SKM-1 (cell line): ENCODE measurements at regions not wholly inside any gene's neighbourhood (a gene's known extent, or its start where the extent isn't known, plus 50 kb on each side); places are given as distances from the start of the nearest gene placed in this dataset.
A peak's percentile ranks its signal among the peaks of the same experiment; 100 is the strongest.
"Not testable (repeated sequence)": the region's sequence is repeated elsewhere in the genome, so short reads cannot be mapped to it uniquely, and the experiment has no call there.

ENCODE experiments used
- DNase-seq: peaks from one replicate; lab custom pipeline; 2025; ENCODE audit not compliant: unreplicated experiment; lab: John Stamatoyannopoulos, UW

DNA sequence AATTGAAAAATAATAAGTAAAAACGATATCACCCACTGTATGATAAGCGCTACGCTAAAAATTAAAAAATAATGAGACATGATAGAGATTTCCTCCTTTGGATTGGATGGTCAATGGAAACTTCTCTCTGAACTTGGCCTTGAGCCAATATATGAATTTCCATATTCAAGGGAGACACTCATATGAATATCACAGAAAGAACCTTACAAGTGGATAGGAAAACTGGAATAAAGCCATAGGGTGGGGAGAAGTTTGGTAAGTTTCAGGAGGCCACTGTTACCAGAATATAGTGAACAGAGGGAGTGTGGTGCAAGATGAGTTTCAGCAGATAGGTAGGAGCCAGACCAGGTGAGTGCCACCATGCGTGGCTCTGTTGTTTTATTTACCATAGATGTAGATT lies 147.2 kb downstream of the SEM1 start:
- DNase-seq, result no peak

DNA sequence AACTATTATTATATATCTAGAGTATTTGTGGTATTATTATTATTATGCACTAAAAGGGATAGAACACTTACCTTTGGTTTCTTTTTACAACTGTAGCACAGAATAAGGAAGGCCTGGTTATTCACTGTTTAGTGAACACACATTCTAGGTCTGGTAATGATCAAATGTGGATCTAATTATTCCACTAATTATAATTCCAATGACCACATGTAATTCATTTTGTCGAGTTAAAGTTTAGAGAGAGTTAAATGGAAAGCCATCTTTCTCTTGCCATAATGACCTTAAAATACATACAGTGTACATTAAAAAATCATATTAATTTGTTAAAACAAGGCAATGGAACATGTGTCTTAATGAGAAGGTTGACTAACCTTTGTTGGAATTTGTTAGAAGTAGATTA lies 147.8 kb downstream of the SEM1 start:
- no peak for DNase-seq

DNA sequence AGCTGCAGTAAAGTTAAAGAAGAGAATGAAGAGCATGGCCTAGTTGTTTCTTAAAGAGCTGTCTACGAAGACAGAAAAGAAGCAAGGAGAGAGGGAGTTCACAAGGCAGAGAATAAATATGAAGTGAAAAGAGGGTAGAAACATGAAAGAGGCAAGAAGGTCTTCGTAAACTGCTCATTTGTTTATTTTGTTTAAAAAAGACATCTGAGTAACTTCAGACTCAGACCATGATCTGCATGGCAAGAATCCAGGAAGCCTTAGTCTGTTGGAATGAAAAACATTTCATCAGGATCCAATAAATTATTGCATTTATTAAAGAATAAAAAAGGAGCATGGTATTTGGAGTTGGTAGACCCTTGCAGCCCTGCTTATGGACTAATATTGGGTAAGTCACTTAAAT lies 151.1 kb downstream of the SEM1 start:
- no peak for DNase-seq

DNA sequence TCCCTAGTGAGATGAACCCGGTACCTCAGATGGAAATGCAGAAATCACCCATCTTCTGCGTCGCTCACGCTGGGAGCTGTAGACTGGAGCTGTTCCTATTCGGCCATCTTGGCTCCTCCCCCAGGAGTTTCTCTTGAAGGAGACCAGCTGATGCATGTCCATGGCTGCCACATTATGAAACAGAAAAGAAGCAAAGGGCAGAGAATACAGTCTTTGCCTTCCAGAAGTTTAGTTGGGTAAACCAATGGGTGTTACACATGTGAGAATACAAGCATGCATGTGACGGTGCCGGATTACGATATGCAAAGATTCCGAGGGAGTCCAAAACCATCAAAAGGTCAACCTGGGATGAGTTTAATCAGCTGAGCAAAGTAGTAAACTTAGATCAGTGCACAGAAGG lies 151.6 kb downstream of the SEM1 start:
- DNase-seq, result no peak

DNA sequence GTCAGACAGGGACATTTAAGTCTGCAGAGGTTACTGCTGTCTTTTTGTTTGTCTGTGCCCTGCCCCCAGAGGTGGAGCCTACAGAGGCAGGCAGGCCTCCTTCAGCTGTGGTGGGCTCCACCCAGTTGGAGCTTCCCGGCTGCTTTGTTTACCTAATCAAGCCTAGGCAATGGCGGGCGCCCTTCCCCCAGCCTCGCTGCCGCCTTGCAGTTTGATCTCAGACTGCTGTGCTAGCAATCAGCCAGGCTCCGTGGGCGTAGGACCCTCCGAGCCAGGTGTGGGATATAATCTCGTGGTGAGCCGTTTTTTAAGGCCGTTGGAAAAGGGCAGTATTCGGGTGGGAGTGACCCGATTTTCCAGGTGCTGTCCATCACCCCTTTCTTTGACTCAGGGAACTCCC lies 152.0 kb downstream of the SEM1 start:
- not testable (repeated sequence) for DNase-seq

DNA sequence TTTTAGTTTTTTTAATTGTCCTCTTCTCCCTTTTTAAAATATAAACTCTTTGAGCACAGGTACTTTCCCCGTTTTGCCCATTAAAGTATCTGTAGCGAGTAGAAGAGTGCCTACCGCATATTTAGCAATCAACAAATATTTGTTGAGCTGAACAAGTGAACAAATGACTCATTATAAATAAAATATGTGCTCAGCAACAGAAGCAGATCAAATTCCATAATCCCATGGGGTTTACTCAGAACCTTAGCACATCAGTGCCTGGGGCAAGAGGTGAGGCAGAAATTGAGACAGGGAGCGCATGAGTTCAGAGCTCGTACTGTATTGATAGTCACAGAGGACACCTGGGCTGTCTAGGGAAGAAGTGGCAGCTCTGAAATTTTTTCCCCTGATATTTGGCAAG lies 161.0 kb downstream of the SEM1 start:
- no peak for DNase-seq

DNA sequence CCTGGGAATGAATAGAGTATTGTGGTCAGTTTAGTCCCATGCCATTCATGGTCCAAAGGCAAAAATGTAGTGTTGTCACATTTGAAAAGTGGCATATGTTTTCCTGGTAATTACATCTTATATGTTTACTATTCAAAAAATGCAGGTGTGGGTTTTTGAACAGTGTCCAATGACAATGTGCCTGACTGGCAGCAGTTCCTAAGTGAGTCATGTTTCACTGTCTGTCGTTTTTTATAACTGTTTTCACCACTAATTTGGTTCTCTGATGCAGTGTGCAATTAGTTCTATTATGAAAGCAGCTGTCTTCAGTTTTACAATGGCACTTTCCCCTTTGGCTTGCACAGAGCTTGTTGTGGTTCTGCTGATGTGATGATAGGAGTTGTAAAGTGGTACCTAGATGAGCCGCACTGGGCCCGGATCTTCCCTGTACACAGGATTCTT lies 162.3 kb downstream of the SEM1 start:
- DNase-seq, result no peak

DNA sequence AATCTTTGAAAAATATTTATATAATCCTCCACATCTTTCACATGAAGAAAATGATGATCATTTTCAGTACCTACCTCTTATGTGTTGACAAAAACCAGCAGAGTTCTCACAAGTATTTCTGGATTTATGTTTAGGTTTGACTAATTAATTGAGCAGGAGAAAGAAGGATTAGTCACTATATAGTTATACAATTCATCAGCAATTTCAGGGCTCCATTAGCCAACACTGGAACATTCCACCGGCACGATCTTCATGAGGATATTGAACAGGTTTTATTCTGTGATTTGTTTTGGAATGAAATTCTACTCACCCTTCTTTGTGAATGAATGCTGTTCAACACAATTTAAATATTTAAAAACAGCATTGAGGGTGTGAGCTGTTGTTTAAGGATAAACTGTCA lies 163.2 kb downstream of the SEM1 start:
- no peak for DNase-seq

DNA sequence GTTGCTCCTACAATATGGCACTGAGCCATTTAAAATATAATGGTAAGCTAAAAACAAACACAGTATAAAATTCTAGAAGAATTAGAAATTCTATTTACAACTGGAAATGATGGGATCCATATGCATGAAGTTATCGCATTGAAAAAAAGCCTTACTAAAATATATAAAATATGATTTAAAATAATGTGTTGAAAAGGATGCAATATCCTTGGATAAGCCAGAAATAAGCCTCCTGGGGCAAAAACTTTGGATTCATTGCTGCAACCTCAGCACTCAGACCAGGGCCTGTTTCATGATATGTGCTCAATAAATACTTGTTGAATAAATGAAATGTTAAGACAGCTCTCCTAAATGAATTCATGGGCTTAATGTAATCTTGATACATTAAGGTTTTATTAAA lies 170.2 kb downstream of the SEM1 start:
- no peak for DNase-seq

DNA sequence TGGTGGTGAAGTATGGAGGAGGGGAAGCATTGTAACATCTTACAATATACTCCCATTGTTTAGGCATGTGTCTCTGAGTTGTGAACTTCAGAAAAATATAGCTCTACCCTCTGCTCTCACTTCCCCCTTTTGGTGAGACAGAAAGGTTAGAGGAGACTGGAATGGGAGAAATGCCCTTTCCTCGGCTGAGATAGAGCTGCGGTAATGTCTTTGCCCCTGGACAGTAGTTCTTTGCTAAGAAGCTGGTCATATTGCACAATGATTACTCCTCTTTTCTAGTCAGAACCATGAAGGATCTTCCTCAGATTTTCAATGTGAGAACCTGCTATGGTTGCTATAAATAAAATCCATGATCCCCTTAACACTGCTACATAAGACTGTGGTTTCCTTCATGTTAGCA lies 171.0 kb downstream of the SEM1 start:
- peak; percentile 83 for DNase-seq

DNA sequence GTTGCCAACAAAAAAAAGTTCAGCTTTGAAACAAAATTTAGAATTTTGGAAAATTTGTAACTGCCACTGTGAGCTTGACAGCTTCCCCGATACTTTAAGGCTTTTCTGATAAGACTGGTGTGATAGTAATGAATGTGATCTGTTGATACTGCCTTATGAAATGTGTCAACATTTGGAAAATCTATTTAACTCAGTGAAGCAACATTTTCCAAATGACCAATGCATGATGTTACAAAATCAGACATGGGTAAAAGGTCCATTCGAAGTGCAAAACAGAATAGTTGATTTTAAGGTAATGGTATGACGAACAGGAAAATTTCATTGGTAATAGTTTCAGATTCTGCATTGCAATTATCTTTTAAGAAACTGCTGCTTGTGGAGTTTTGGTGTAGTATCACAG lies 175.4 kb downstream of the SEM1 start:
- DNase-seq, result no peak

DNA sequence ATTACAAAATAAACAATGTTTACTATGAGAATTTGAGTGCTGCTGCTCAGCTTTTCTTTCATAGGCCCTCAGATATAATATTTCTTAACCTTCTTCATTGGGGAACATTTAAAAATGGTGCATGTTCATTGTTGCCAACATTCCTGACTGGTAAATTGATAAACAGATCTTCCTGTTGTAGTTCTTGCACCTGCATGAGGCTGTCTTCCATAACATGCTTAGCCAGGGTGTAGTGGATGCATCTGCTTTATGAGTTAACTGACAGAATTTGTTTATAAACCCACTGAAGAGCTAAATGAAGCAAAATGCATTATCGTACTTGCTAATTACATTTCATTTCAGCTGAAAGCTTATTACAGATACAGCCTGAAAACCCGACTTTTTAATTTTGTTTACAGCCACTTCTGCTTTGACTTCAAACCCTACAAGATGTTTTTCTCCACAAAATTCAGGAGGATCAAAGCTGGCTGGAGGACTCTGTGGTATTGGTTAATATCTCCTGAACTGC lies 177.2 kb downstream of the SEM1 start:
- DNase-seq, result no peak

DNA sequence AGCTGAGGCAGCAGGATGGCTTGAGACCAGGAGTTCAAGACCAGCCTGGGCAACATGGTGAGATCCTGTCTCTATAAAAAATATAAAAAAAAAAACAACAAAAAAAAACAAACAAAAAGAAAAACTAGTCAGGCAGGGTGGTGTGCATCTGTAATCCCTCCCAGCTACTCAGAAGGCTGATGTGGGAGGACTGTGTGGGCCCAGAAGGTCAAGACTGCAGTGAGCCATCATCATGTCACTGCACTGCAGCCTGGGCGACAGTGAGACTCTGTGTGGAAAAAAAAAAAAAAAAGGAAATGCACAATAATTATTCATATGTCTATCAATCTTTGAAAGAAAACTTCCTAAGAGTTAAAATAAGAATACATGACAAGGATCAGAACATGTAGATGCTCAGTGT lies 178.3 kb downstream of the SEM1 start:
- no peak for DNase-seq

DNA sequence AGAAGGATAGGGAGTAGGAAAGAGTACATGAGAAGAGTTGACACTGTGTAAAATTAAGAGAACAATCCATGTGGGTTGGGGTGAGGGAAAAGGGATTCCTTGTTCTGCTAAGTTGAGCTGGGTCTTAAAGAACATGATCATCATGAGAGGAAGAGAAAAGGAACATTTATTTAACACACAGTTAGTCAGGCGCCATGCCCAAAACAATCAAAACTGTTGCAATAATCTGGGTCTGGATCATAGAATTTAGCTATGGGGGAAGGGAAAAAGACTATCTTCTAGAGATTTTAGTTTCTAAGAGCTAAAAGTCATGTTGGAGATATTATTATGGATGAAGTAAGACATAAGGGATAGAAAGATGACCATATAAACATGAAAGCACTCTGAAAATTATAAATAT lies 178.9 kb downstream of the SEM1 start:
- no peak for DNase-seq

DNA sequence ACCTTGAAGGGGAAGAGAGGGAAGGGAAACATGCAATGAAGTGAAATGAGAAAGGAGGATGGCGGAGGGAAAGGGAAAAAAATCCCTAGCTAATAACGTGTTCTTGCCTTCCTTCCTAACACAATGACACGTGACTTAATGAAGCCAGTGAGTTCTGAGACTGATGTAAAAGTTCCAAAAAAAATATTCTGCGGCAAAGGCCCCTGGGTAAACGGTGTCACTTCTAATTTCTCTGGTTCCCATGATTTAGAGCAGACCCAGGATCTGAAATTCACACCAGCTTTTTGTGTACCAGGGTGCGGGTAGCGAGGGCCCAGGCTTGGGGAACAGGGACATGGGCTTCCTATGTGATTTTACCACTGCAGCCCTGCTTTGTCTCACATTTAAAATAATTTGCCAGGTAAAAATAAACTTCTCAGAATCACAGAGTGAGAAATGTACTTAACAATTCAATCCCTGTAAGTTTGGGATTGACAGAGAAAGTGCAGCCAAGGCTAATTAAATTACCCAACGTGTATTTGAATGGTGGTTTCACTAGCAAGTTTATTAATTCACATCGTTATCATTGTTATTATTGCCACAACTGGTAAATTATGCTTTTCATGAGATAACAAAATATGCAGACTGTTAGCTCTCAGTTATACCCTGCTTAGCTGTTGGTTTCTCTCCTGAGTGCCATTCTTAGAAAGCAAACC lies 182.4 kb downstream of the SEM1 start:
- DNase-seq, result no peak

DNA sequence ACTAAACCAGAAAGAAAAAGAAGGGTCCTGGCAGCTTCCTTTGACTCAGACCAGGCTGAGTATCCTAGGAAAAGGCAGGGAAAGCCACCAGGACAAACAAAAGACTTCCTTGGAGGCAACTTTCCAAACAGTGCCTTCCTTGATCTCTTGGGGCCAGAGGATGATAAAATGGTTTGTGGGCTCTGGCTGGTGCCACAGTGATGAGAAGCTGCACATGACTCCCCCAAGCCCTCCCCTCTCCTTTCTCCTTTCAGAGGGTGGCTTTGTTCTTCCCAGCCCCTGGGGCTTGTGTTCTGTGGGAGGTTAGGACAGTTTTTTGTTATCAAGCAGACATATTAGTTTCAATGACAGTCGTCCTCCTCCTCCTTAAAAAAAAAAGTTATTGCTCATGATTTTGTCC lies 183.2 kb downstream of the SEM1 start:
- no peak for DNase-seq

DNA sequence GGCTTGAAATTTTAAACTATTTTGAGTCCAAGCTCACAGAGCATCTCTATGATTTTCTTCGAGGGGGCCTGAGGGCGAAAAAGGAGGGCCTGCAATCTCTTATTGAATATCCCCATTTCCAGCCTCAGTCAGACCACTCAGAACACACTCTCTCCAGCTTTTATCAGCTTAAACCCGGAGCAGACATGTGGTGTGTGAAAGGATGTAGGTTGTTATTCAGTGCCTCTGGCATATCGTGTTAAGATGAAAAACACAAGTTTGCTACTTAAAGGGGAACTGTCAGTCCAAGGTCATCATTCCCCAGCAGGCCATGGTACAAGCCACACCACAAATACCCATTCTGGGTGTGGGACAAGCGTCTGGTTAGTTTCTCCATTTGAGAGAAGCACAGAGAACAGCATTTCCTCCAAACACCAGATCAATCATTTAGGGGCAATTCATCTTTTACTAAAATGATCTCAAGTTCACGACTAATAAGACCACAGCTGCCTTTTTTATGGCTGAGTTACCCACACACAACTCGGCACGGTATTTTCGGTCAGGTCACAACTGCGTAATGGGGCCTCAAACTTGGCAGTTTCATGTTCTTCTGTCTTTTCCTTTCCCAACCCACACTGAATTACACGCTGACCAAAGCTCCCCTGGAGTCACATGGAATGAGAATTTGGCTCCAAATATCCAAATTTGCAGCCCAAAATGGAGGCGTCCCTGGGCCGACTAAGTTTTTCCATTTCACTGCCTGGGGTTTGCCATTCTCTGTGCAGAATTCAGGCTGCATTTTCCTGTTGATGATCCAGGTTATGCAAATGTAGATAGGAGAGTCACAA lies 188.4 kb downstream of the SEM1 start:
- no peak for DNase-seq

DNA sequence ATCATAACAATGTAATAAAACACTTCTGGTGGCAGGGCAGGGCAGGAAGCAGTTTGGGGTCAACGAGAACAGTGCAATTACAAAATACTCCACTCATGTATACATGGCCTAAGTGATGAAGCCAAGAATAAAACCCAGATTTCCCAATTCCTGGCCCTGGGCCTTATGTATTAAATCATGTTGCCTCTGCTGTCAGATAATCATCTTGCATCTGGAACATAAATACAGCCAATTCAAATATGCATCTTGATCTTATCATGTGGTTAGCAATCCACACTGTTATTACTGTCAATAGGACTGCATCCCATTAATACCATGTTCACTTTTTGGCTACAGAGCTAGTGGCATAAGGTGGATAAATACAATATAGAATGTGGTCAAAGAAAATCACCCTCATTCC lies 186.5 kb upstream of the SLC25A13 start:
- DNase-seq, result no peak

DNA sequence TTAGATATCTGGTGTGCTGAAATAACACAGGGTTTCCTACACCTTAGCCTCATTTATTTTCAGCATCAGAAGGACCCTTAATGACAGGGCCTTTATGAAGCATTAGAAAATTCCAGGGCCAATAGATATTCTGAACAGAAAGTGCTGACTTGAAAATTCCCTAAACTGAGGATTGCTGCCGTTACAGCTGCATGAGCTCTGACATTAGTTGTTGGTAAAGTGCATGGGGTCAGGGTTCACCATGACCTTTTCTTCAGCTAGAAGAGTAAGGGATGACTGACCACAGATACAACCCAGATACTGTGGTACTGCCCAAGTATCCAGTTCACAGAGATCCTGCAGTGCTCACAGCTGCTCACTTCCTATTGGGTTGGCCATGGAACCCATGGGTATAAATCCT lies 181.7 kb upstream of the SLC25A13 start:
- DNase-seq, result no peak

DNA sequence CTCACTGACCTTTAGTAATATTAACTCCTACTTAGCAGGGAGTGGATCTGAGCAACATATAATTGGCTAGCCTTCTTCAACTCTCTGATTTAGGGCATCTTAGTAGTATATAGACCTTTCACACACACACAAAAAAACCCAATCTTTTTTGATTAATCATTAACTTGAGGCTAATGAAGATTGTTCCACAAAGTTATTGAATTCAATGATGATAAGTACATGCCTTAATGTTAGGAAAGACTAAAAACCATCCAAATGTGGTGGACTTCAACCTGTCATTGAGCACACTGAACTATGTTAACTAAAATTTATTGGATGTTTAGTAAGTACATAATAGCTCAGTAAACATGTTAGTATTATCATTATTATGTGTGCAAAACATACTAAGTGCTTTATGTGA lies 179.4 kb upstream of the SLC25A13 start:
- no peak for DNase-seq

DNA sequence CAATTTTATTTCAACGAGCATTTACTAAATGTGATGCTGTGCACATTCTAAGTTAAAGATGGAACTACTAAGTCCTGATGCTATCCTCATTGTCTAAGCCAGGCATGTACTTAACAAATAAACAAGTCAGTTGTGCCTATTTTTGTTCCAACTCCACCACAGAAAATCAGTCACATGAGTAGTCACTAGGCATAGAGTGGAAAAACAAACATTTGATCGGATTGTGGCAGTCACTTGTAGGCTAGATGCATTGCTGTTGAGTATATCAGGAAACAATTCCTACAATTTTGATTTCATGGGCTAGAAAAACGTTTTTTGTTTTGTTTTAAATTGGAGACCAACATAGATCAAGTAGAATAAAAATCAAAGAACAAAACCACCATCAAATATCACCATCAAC lies 177.6 kb upstream of the SLC25A13 start:
- no peak for DNase-seq

DNA sequence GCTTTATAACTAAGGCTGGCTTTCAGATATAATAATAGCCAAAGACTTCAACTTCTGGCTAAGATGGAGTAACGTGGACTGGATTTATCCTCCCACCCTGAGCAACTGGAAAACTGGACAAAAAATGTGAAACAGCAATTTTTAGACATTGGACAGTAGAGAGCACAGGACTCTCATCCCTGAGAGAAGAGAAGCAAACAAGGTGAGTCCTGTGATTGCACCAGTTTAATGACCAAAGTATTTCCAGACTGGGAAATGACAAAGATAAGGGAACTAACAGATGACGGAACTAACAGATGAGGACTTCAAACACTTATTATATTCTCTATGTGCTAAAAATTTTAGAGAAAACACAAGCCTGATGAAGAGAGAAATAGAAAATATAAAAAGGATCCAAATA lies 175.7 kb upstream of the SLC25A13 start:
- DNase-seq, result no peak
